GM12892 (cell line): ENCODE measurements at regions not wholly inside any gene's neighbourhood (a gene's known extent, or its start where the extent isn't known, plus 50 kb on each side); places are given as distances from the start of the nearest gene placed in this dataset.

ENCODE experiments used
- POLR2A ChIP-seq: IDR thresholded peaks from 2 replicates; pipeline ENCODE4 v1.6.1; 2011; ENCODE audit warnings: low read depth, low read length, control low read depth
- POLR2AphosphoS5 ChIP-seq: IDR thresholded peaks from 2 replicates; pipeline ENCODE4 v1.6.1; 2011; ENCODE audit warnings: low read depth, low read length, control low read depth
- TAF1 ChIP-seq: IDR thresholded peaks from 2 replicates; pipeline ENCODE4 v1.6.1; 2011; ENCODE audit warnings: low read depth, mild to moderate bottlenecking, control low read depth, low read length, borderline replicate concordance

GRCh38 chr5:93890657-93891056, 149.3 kb upstream of the POU5F2 start:
- TF ChIP-seq POLR2A (no peak), TAF1 (no peak), POLR2AphosphoS5 (no peak)
